GM12878 (cell line): ENCODE measurements at regions not wholly inside any gene's neighbourhood (a gene's known extent, or its start where the extent isn't known, plus 50 kb on each side); places are given as distances from the start of the nearest gene placed in this dataset.

ENCODE experiments used
- ATAC-seq: fragments of 200-7000 bp; cut with Tn5 transposase; 3 replicates; pipeline ENCODE4 v1.9.1; 2020; ENCODE audit warnings: mild to moderate bottlenecking, moderate library complexity
- BruUV-seq: library from RNA; stranded (reverse); fragments of 400-500 nt; replicated peaks from 2 replicates; lab custom pipeline; 2021; lab: Mats Ljungman, UMichigan
- CTCF ChIA-PET: fragments of 300-600 bp; sonication (Branson Sonifier 250); formaldehyde crosslinking; extraction: SDS; loops from one replicate; lab custom pipeline; 2021; ENCODE audit warnings: inconsistent platforms; lab: Yijun Ruan, JAX
- POLR2A ChIA-PET: fragments of 350-600 bp; formaldehyde crosslinking; extraction: SDS; loops from one replicate; lab custom pipeline; 2021; ENCODE audit warnings: inconsistent platforms; lab: Charles Lee
- RAD21 ChIA-PET: fragments of 300-600 bp; sonication (Branson Sonifier 250); formaldehyde crosslinking; loops from one replicate; lab custom pipeline; 2023; ENCODE audit warnings: antibody characterized with exemption; ENCODE audit not compliant: unreplicated experiment; lab: Charles Lee
- SMC1A ChIA-PET: fragments of 300-600 bp; sonication (Branson Sonifier 250); formaldehyde crosslinking; loops from one replicate; lab custom pipeline; 2023; ENCODE audit not compliant: unreplicated experiment, uncharacterized antibody; lab: Charles Lee
- DNase-seq: peaks from one replicate; pipeline ENCODE4 v3.0.0-alpha.2; 2011; ENCODE audit warnings: low read depth, low spot score
- FAIRE-seq: peaks from 3 replicates; lab custom pipeline; 2011; peaks lifted over from hg19 to GRCh38; lab: Jason Lieb, UNC
- H2AFZ ChIP-seq: 2 replicates; pipeline ENCODE4 v1.6.0; 2011; ENCODE audit warnings: low read depth, low read length, control low read depth; ENCODE audit not compliant: control insufficient read depth
- H3K27ac ChIP-seq: 2 replicates; pipeline ENCODE4 v1.5.1; 2011; ENCODE audit warnings: control low read depth; ENCODE audit not compliant: control insufficient read depth, insufficient read depth
- H3K27me3 ChIP-seq, 2 experiments: replicated peaks in 1 of 2; 2 replicates each; pipeline versions ENCODE4 v1.6.0 to v1.6.1; 2011; ENCODE audit warnings: low read length in 1 of 2; ENCODE audit not compliant: control insufficient read depth in 2 of 2, insufficient read depth in 2 of 2
- H3K36me3 ChIP-seq, 2 experiments: 2 replicates each; pipeline ENCODE4 v1.5.1; 2011; ENCODE audit warnings: low read length in 1 of 2; ENCODE audit not compliant: control insufficient read depth in 2 of 2, insufficient read depth in 2 of 2
- H3K4me1 ChIP-seq: 2 replicates; pipeline ENCODE4 v1.6.1; 2011; ENCODE audit warnings: mild to moderate bottlenecking, low read length, moderate library complexity, mixed read lengths; ENCODE audit not compliant: control insufficient read depth, insufficient read depth
- H3K4me2 ChIP-seq: 2 replicates; pipeline ENCODE4 v1.6.0; 2011; ENCODE audit warnings: control low read depth; ENCODE audit not compliant: control insufficient read depth, insufficient read depth
- H3K4me3 ChIP-seq: fragments of 200-600 bp; sonication (generic); 2 replicates; pipeline ENCODE4 v1.5.1; 2016
- H3K79me2 ChIP-seq: 2 replicates; pipeline ENCODE4 v1.6.0; 2011; ENCODE audit warnings: low read length; ENCODE audit not compliant: control insufficient read depth, insufficient read depth
- H3K9ac ChIP-seq: 2 replicates; pipeline ENCODE4 v1.8.0; 2011; ENCODE audit warnings: low read length, control low read depth, mixed read lengths; ENCODE audit not compliant: control insufficient read depth, insufficient read depth
- H3K9me3 ChIP-seq: replicated peaks from 3 replicates; pipeline ENCODE4 v1.5.1; 2011; ENCODE audit warnings: mild to moderate bottlenecking, low read length; ENCODE audit not compliant: control insufficient read depth, insufficient read depth
- H4K20me1 ChIP-seq: 2 replicates; pipeline ENCODE4 v1.6.0; 2011; ENCODE audit not compliant: control insufficient read depth, insufficient read depth
- CBX5 ChIP-seq: sonication (generic); IDR thresholded peaks from 2 replicates; pipeline ENCODE4 v1.6.1; 2016; ENCODE audit warnings: low read depth, moderate library complexity, mild to moderate bottlenecking, inconsistent platforms
- CHD4 ChIP-seq: fragments of 200-600 bp; sonication (generic); IDR thresholded peaks from 2 replicates; pipeline ENCODE4 v1.6.1; 2016; ENCODE audit warnings: mild to moderate bottlenecking
- EP300 ChIP-seq, 2 experiments: fragments of 150-350 bp in 1 of 2; IDR thresholded peaks; 2 replicates each; pipeline ENCODE4 v1.6.1; 2011 to 2012; ENCODE audit warnings: low read depth in 2 of 2, low read length in 2 of 2, borderline replicate concordance in 1 of 2, improper control_type of control experiment in 1 of 2, inconsistent platforms in 1 of 2; ENCODE audit not compliant: control insufficient read depth in 1 of 2
- FOXK2 ChIP-seq: fragments of 450-650 bp; IDR thresholded peaks from 2 replicates; pipeline ENCODE4 v1.6.1; 2017; ENCODE audit warnings: mild to moderate bottlenecking, moderate library complexity
- FOXM1 ChIP-seq: IDR thresholded peaks from 2 replicates; pipeline ENCODE4 v1.6.1; 2012; ENCODE audit warnings: low read depth, mild to moderate bottlenecking, inconsistent platforms, low read length, moderate library complexity
- HDAC6 ChIP-seq: fragments of 200-600 bp; sonication (generic); IDR thresholded peaks from one replicate; pipeline ENCODE4 v1.8.0; 2017; ENCODE audit warnings: antibody characterized with exemption; ENCODE audit not compliant: unreplicated experiment
- MTA2 ChIP-seq: fragments of 450-650 bp; IDR thresholded peaks from 2 replicates; pipeline ENCODE4 v1.6.1; 2016; ENCODE audit warnings: low read depth, mild to moderate bottlenecking, moderate library complexity
- NFYA ChIP-seq: IDR thresholded peaks from 2 replicates; pipeline ENCODE4 v1.6.1; 2011; ENCODE audit warnings: low read depth, mild to moderate bottlenecking, low read length, improper control_type of control experiment, borderline replicate concordance
- NFYB ChIP-seq: IDR thresholded peaks from 2 replicates; pipeline ENCODE4 v1.6.1; 2011; ENCODE audit warnings: low read depth, mild to moderate bottlenecking, low read length, improper control_type of control experiment, moderate library complexity; ENCODE audit not compliant: insufficient read depth
- NR2F1 ChIP-seq: fragments of 450-650 bp; conservative IDR thresholded peaks from 2 replicates; pipeline ENCODE4 v1.6.1; 2017; ENCODE audit warnings: mild to moderate bottlenecking
- NRF1 ChIP-seq: conservative IDR thresholded peaks from 2 replicates; pipeline ENCODE4 v1.6.1; 2011; ENCODE audit warnings: mild to moderate bottlenecking, low read depth, low read length, improper control_type of control experiment
- PML ChIP-seq: IDR thresholded peaks from 2 replicates; pipeline ENCODE4 v1.6.1; 2012; ENCODE audit warnings: low read length, inconsistent platforms
- RELA ChIP-seq: fragments of 450-650 bp; IDR thresholded peaks from 2 replicates; pipeline ENCODE4 v1.8.0; 2014; ENCODE audit warnings: borderline replicate concordance; ENCODE audit not compliant: partially characterized antibody
- SMAD5 ChIP-seq: IDR thresholded peaks from 2 replicates; pipeline ENCODE4 v1.6.1; 2016; ENCODE audit warnings: antibody characterized with exemption, low read depth
- SUPT20H ChIP-seq: IDR thresholded peaks from 2 replicates; pipeline ENCODE4 v1.6.1; 2011; ENCODE audit warnings: low read depth, mild to moderate bottlenecking, low read length, moderate library complexity, borderline replicate concordance; ENCODE audit not compliant: control insufficient read depth
- YBX1 ChIP-seq: fragments of 450-650 bp; IDR thresholded peaks from 2 replicates; pipeline ENCODE4 v1.6.1; 2016; ENCODE audit warnings: antibody characterized with exemption
- ZBED1 ChIP-seq: IDR thresholded peaks from 2 replicates; pipeline ENCODE4 v1.6.1; 2016; ENCODE audit warnings: borderline replicate concordance
- WGBS: methylation state at CpG from one replicate; pipeline ENCODE4 v1.1.6; 2016; ENCODE audit warnings: low lambda C conversion rate; ENCODE audit not compliant: insufficient replicate concordance, insufficient coverage; ENCODE audit errors: missing lambda C conversion rate; 5-methylcytosine and 5-hydroxymethylcytosine counted together
- in situ Hi-C: fragments of 300-500 bp; cut with MboI; formaldehyde crosslinking; loops from 9 replicates; pipeline ENCODE4 v1.14.3; 2018; ENCODE audit warnings: mixed read lengths
- intact Hi-C: fragments of 100-400 bp; cut with micrococcal nuclease; formaldehyde crosslinking; loops from one replicate; pipeline ENCODE4 v1.14.2; 2022; ENCODE audit not compliant: unreplicated experiment

DNA sequence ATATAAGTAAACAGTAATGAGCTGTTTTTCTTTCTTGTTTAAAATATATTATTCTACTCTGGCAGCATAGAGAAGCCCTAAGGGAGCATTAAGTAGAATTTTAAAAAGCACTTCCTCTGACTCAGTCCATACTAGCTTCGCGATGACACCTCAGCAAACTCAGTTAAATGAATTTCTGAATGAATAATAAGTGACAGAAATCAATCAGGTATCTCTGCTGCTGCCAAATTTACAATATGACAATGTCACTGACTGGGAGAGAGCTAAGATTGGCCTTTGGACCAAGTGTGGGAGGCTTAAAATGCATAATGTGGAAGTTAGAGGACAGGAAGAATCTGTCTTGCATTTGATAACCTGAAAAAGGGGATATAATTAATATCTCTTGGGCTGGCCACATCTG, 296.1 kb downstream of the HHIPL2 start:
- no peak for DNase-seq
- Histone ChIP-seq H3K9ac (no peak overlapping the region), H3K27me3 (no peaks in the 10 kb centered on the region), H3K4me3 (no peak overlapping the region), H3K4me1 (no peaks in the 10 kb centered on the region), H3K79me2 (no peaks in the 10 kb centered on the region), H3K4me2 (no peak overlapping the region), H3K27ac (no peak overlapping the region), H4K20me1 (no peaks in the 10 kb centered on the region), H3K9me3 (no peaks in the 10 kb centered on the region), H2AFZ (no peak overlapping the region), H3K36me3 (no peaks in the 10 kb centered on the region)
- RAD21 ChIA-PET: no interaction called here
- WGBS: 0% methylated on average over 2 of the region's 2 CpGs
- POLR2A ChIA-PET: no interaction called here
- CTCF ChIA-PET: interaction anchor here (0.8 kb wide), 1 partner anchor 156 kb away, joined by 3 read pairs; no protein-coding TSS in a partner anchor
- intact Hi-C loops (no loop called here), in situ Hi-C loops (no loop called here)
- SMC1A ChIA-PET: no interaction called here
- no peak for ATAC-seq
- BruUV-seq: no TSS peak
- no peak for TF ChIP-seq HDAC6
- TF ChIP-seq RELA: no peak
- no peak for TF ChIP-seq NR2F1
- TF ChIP-seq NFYA: no peak
- no peak for TF ChIP-seq NFYB
- TF ChIP-seq CBX5: no peak
- no peak for TF ChIP-seq FOXM1
- no peak for TF ChIP-seq FOXK2
- no peak for TF ChIP-seq SMAD5
- FAIRE-seq: no peak

DNA sequence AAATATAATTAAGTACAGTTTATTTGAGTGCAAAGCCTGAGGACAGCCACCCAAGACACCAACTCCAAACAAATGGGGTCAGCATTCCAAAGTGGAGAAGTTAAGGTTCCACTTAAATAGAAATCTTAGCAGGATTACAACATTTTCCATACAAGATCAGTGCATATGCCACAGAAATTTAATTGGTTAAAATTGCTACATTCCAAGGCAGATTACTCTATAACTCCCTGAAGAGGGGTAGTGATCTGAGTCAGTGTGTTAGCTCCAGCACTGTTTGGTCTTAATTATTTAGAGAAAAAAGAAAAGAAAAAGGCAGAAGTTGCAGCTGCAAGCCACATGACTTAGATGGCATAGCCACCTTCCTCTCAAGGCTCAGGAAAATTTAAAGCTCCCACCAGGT, 297.5 kb downstream of the HHIPL2 start:
- SMC1A ChIA-PET: no interaction called here
- H4K20me1 ChIP-seq: no peaks in the 10 kb centered on the region
- POLR2A ChIA-PET: no interaction called here
- no peaks in the 10 kb centered on the region for H3K36me3 ChIP-seq
- in situ Hi-C loops (no loop called here), intact Hi-C loops (no loop called here)
- no peaks in the 10 kb centered on the region for H3K79me2 ChIP-seq
- no peaks in the 10 kb centered on the region for H3K4me1 ChIP-seq
- no peak overlapping the region for H3K4me3 ChIP-seq
- BruUV-seq: no TSS peak
- no peaks in the 10 kb centered on the region for H3K9me3 ChIP-seq
- no peak overlapping the region for H3K4me2 ChIP-seq
- no peaks in the 10 kb centered on the region for H3K27me3 ChIP-seq
- RAD21 ChIA-PET: no interaction called here
- CTCF ChIA-PET: no interaction called here
- TF ChIP-seq EP300 (IDR thresholded peaks at IDR 0.05; ENCODE audit: borderline replicate concordance in 1 of 2, control insufficient read depth in 1 of 2, low read depth in 2 of 2, low read length in 2 of 2): no peak
- no peak for TF ChIP-seq FOXK2
- no peak for TF ChIP-seq SUPT20H
- TF ChIP-seq MTA2: no peak
- TF ChIP-seq YBX1: no peak
- no peak for TF ChIP-seq CHD4
- no peak for TF ChIP-seq PML
- no peak for TF ChIP-seq RELA
- TF ChIP-seq ZBED1: no peak
- no peak for TF ChIP-seq NRF1
- H2AFZ ChIP-seq: no peak overlapping the region
- no peak for DNase-seq
- H3K9ac ChIP-seq: no peak overlapping the region
- H3K27ac ChIP-seq: no peak overlapping the region
- FAIRE-seq: no peak
- no peak for ATAC-seq
